SH-SY5Y (cell line): ENCODE measurements at regions not wholly inside any gene's neighbourhood (a gene's known extent, or its start where the extent isn't known, plus 50 kb on each side); places are given as distances from the start of the nearest gene placed in this dataset.

Experiments used
- GATA2 ChIP-seq: IDR thresholded peaks from 2 replicates; pipeline ENCODE4 v1.6.1; 2011; ENCODE audit warnings: mild to moderate bottlenecking, low read depth, low read length
- GATA3 ChIP-seq: IDR thresholded peaks from 2 replicates; pipeline ENCODE4 v1.6.1; 2011; ENCODE audit warnings: low read depth, mild to moderate bottlenecking, low read length, moderate library complexity

- no peak for TF ChIP-seq GATA2
- no peak for TF ChIP-seq GATA3
These were observed 1337.2 kb upstream of the NRXN1 start for GRCh38 chr2:52369178-52369577.

- TF ChIP-seq GATA2 (no peak), GATA3 (no peak)
These were observed 1336.2 kb upstream of the NRXN1 start for GRCh38 chr2:52368141-52368540.

DNA sequence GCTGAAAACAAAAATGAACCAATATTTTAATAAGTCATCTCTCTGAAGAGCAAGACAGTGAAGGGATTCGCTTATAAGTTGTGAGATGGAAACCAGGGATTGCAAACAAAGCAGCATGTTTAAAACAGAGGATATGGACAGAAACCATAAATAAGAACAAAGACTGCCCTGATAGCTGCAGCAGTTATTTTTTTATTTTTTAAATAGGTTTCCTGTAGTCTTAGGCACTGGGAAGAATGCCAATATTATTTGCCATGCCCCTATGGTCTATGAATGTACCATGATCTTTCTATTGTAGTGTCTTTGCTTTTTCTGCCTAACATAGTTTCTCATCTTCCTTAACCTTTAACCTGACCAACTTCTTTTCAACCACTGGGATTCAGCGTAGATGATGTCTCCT lies 1334.0 kb upstream of the NRXN1 start:
- TF ChIP-seq GATA3 = no peak
- no peak for TF ChIP-seq GATA2

DNA sequence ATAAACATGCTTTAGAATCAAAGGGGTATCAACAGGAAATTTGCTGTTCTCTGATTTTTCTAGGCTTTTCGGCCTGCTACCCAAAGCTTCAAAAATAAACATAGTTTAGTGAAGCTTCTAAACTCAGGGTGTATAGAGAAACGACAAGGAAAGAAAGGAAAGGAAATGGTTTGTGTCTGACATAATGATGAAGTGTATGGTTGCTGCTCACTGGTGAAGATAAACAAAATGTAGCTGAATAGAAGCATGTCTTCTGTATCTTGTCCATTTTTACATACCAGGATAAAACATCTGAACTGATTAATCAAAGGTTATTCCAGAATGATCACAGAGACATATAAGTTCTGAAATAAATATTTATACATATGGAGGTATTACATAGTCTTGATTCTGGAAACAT lies 1324.6 kb upstream of the NRXN1 start:
- TF ChIP-seq GATA2 (no peak), GATA3 (no peak)

DNA sequence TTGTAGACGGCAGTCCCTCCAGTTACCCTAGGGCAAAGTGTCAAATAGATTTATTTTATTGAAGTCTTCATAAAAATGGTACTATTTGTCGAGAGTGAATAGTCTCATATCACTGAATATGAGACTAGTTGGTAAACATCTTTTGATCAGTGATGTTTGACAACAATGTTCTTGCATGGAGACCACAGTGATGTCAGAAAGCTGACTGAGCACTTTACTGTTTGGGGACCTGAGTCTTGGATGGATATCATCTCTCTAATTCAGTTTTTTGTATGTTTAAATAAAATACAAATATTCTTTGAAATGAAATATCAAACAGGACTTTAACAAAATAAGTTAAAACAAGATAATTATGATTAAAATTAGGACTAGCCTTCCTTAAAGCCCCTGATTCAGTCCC lies 1315.4 kb upstream of the NRXN1 start:
- TF ChIP-seq GATA2 = no peak

- TF ChIP-seq GATA2 (no peak), GATA3 (no peak)
These were observed 1313.7 kb upstream of the NRXN1 start for GRCh38 chr2:52345676-52346075.

DNA sequence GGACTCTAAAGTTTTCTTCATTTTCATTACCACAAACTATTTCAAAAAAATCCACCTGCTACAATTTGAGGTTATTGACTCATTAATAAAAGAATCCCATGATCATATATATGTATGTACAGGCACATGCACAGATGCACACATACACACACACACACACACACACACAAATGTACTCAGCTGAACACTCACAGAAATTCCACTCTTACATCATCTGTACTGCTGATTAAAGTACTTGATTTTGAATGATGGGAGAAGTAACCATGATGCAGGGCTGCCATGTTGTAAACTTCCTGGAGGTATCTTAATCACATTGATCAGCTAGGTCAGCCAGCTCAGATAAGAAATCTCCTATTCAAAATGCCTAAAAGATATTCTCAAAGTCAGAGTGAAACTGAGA lies 1313.2 kb upstream of the NRXN1 start:
- TF ChIP-seq GATA2 (no peak), GATA3 (no peak)

DNA sequence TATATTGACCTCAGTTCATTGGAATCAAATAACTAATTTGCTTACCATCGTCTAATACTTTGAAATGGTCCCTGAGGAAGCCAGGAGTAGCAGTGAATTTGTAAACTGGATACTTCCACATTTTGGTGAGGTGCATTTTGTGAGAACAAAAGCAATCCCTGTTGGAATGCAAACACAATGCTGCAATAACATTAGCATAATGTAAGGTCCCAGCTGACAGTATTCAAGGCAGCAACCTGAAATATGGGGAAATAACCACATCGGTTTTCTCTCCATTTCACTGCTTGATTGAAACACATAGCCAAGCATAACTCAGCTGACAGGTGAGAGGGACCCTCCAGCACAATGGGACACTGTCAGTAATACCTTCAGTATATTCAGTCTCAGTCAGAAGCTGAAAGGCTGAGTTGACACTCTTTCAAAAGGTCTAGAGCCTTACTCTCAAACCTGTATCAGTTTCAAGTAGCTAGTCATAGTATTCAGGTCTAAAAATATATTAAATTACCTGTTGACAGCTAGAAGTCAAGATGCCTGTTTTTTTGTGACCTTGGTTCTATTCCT lies 1311.9 kb upstream of the NRXN1 start:
- TF ChIP-seq GATA2 (no peak), GATA3 (no peak)

DNA sequence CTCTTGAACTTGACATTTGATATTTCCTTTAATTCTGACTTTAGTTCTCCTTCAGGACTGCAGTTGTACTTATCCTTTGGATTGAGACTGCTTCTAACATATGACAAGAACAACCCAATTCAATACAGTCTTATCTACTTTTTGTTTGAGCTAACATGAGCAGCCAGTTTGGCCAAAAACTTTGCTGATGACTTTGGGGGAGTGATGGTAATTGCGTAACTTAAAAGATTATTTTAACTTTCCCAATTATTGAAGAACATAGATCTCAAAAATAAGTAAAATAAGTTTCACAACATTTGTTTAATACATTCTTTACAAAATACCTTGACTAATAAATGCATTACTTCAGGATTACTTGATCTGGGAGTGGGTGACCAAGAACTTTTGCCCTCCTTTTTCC lies 1311.1 kb upstream of the NRXN1 start:
- no peak for TF ChIP-seq GATA2
- TF ChIP-seq GATA3 = no peak

DNA sequence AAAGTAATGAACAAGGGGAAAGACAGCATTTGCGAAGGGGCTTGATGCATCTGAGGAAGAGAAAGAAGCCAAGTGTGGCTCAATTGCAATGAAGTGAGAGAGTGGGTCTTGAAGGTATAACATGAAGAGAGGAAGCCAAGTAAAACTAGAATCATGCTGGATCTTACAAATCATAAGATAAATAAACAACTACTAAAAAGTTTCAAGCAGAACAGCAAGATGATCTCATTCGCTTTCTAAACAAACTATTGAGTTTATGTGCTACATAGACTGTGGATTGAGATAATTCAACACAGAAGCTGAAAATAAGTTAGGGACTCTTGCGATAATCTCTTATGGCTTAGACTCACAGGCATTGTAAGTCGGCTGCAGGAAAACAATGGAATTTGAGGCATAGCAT lies 1310.5 kb upstream of the NRXN1 start:
- TF ChIP-seq GATA2 (no peak), GATA3 (no peak)

GRCh38 chr2:52341732-52342131 lies 1309.8 kb upstream of the NRXN1 start:
- TF ChIP-seq GATA2 (no peak), GATA3 (no peak)

GRCh38 chr2:52340171-52340570 lies 1308.2 kb upstream of the NRXN1 start:
- TF ChIP-seq GATA3 = no peak
- TF ChIP-seq GATA2 = no peak

- TF ChIP-seq GATA2 (no peak), GATA3 (no peak)
These were observed 1305.0 kb upstream of the NRXN1 start for GRCh38 chr2:52336951-52337350.

DNA sequence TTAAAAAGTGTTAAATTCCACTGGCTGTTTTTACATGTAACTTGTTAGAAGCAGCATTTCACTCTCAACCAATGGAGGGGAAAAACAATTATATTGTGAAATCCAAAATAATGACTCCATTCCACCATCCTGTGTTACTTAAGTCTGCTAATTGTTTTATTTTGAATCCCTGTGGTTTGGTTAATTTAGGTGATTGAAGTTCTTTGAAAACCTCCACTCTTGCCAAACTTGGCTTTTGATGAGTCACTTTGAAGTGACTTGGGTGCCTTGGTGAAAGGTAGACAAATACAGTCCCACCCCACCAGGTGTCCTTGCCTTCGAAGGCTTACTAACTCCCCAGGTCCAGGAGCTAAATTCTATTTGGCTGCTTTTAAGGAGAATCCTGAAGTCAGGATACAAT lies 1303.8 kb upstream of the NRXN1 start:
- no peak for TF ChIP-seq GATA3
- no peak for TF ChIP-seq GATA2

DNA sequence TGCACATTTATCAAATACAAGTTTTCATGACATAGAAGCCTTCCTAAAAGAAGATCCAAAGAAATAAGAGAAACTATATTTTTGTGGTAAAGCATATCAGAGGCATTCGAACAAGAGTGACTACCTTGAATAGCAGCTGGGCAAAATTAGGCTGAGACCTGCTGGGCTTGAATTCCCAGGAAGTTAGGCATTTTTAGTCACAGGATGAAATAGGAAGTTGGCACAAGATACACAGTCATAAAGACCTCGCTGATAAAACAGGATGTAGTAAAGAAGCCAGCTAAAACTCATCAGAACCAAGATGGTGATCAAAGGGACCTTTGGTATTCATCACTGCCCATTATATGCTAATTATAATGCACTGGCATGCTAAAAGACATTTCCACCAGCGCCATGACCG lies 1302.3 kb upstream of the NRXN1 start:
- no peak for TF ChIP-seq GATA3

GRCh38 chr2:52327641-52328040 lies 1295.7 kb upstream of the NRXN1 start:
- TF ChIP-seq GATA3 = no peak
- no peak for TF ChIP-seq GATA2

DNA sequence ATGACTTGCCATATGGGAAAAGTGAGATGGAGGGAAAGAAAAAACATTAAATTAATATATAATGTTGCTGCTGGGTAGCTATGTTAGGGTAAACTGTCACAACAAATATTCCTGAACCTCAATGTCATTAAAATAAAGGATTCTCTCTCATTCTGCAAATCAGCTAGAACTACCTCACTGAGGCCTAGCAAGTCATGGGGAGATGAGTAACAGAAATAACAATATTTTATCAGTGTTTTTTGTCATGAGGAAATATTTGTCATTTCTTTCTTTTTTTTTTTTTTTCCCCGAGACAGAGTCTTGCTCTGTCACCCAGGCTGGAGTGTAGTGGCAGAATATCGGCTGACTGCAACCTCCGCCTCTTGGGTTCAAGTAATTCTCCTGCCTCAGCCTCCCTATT lies 1282.3 kb upstream of the NRXN1 start:
- no peak for TF ChIP-seq GATA2

GRCh38 chr2:52312486-52312885 lies 1280.6 kb upstream of the NRXN1 start:
- TF ChIP-seq GATA2 = no peak
- TF ChIP-seq GATA3 = no peak
